Fibroblast of upper back skin (primary cell): ENCODE measurements at regions not wholly inside any gene's neighbourhood (a gene's known extent, or its start where the extent isn't known, plus 50 kb on each side); places are given as distances from the start of the nearest gene placed in this dataset.

Experiments used
- DNase-seq: peaks from one replicate; pipeline ENCODE4 v3.0.0-alpha.2; 2013

DNA sequence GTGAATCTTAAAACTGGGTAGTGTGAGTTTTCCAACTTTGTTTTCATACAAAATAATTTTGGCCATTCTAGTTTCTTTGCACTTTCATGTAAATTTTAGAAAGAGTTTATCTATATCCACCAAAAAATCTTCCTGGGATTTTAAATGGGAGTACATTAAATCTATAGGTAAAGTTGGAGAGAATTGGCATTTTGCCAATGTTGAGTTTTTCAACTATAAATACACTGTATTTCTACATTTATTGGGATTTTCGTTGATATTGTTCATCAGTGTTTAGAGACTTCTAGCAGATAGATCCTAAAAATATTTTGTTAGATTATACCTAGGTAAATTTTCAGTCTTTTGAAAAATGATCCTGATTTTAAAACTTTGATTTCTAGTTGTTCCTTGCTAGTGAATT, 83.1 kb upstream of the CCDC54 start:
- no peak for DNase-seq

DNA sequence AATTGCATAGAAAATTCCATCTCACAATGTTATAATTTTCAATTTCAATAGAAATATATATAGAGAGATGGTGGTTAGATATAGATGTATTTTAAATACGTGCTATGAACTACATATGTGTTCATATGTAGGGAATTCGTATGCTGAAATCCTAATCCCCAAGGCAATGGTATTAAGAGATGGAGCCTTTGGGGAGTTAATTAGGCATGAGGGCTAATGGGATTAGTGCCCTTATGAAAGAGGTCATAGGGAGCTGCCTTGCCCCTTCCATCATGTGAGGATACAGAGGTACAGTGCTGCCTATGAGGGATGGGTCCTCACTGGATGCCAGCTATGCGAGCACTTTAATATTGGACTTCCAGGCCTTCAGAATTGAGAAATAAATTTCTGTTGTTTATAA, 79.6 kb upstream of the CCDC54 start:
- DNase-seq: no peak

DNA sequence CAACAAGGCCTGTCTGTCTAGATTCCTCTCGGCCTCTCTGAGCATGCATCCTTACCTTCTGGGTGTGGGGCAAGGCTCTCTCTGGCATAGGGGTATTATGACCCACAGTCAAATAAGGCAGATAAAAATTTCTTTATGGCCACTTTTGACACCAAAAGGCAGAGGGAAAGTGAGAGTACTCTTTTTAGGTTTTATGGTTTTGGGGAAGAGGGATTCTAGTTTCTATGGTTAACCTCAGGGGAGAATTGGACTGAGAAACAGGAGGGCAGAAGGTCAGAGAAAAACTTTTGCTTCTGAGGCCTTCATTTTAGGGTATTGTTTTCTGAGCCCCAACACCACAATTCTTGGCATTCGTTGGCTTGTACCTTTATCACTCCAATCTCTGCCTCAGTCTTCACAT, 70.0 kb upstream of the CCDC54 start:
- DNase-seq: no peak

GRCh38 chr3:107308716-107309115, 68.5 kb upstream of the CCDC54 start:
- DNase-seq: no peak

- DNase-seq: no peak
These were observed 67.9 kb upstream of the CCDC54 start for GRCh38 chr3:107309312-107309711.

DNA sequence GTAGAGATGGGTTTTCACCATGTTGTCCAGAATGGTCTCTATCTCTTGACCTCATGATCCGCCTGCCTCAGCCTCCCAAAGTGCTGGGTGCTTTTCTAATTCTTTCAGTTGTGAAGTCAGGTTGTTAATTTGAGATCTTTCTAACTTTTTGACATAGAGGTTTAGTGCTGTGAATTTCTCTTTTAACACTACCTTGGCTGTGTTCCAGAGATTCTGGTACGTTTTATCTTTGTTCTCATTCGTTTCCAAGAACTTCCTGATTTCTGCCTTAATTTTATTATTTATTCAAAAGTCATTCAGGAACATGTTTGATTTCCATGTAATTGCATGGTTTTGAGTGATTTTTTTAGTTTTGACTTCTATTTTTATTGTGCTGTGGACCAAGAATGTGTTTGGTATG, 63.5 kb upstream of the CCDC54 start:
- no peak for DNase-seq

DNA sequence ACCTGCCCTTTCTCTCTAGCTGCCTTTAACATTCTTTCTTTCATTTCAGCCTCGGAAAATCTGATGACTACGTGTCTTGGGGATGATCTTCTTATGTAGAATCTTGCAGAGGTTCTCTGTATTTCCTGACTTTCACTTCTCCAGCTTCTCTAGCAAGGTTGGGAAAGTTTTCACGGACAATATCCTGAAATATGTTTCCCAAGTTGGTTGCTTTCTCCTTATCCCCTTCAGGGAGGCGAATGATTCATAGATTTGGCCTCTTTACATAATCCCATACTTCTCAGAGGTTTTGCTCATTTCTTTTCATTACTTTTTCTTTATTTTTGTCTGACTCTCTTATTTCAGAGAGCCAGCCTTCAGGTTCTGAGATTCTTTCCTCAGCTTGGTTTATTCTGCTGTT, 62.1 kb upstream of the CCDC54 start:
- DNase-seq: peak; percentile 58

GRCh38 chr3:107323723-107324122, 53.5 kb upstream of the CCDC54 start:
- DNase-seq: no peak

DNA sequence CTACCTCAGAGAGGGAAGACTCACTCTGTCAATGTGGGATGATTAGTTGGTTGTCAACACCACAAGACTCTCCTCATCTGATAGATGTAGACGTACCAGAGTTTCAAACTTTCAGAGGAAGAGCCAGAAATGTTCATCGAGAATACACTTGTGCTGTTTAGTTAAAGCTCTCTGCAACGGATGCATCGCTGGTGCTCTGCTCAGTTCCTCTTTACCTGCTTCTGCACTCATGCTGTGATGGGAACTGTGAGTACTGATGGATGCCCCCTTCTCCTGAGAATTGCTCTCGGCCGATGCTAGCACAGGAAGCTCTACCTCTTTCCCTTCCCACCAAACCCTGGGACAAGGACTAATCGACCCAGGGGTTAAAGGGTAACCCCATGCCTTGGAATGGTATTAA, 51.8 kb upstream of the CCDC54 start:
- no peak for DNase-seq
